VCaP (cell line): ENCODE measurements at regions not wholly inside any gene's neighbourhood (a gene's known extent, or its start where the extent isn't known, plus 50 kb on each side); places are given as distances from the start of the nearest gene placed in this dataset.

Experiments
- H3K27ac ChIP-seq: fragments of 450-650 bp; 2 replicates; pipeline ENCODE4 v1.5.1; 2017
- TF ChIP-seq, protein P1 (sequence below): fragments of 450-650 bp; conservative IDR thresholded peaks from 2 replicates; pipeline ENCODE4 v1.5.1; 2017; ENCODE audit warnings: mild to moderate bottlenecking, moderate library complexity

DNA sequence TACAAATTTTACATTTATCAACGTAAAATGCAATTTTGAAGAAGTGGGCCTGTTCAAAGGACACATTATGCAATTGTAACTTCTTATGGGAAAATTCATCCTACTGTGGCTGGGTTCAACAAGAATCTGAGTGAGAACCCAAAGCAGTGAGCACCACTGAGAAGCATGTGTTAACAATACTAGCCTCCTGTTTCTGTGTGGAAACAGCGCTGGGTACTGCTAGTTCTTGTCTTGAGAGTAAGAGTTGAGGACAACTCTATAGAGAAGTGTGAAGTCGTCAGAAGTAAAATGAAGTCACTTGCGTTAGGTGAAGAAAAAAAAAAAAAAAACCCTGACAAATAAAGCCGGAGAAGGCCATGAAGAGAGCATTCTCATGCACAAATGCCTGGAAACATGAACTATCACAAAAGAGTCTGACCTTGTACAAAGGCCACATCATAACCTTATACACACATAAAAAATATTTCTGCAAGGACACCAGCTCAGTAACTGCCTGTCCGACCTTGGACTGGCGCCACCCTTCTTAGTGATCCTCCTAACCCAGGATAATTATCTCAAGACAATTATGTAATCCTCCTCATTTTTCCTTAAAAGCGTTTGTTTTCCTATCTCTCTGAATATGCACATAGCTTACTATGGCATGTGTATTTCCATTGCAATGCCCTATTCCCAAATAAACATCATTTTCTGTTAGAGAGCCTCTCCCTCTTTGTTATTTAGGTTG, 554.9 kb downstream of the HTR7 start:
- TF ChIP-seq, protein P1, sequence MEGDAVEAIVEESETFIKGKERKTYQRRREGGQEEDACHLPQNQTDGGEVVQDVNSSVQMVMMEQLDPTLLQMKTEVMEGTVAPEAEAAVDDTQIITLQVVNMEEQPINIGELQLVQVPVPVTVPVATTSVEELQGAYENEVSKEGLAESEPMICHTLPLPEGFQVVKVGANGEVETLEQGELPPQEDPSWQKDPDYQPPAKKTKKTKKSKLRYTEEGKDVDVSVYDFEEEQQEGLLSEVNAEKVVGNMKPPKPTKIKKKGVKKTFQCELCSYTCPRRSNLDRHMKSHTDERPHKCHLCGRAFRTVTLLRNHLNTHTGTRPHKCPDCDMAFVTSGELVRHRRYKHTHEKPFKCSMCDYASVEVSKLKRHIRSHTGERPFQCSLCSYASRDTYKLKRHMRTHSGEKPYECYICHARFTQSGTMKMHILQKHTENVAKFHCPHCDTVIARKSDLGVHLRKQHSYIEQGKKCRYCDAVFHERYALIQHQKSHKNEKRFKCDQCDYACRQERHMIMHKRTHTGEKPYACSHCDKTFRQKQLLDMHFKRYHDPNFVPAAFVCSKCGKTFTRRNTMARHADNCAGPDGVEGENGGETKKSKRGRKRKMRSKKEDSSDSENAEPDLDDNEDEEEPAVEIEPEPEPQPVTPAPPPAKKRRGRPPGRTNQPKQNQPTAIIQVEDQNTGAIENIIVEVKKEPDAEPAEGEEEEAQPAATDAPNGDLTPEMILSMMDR = no peak
- H3K27ac ChIP-seq = no peak overlapping the region

DNA sequence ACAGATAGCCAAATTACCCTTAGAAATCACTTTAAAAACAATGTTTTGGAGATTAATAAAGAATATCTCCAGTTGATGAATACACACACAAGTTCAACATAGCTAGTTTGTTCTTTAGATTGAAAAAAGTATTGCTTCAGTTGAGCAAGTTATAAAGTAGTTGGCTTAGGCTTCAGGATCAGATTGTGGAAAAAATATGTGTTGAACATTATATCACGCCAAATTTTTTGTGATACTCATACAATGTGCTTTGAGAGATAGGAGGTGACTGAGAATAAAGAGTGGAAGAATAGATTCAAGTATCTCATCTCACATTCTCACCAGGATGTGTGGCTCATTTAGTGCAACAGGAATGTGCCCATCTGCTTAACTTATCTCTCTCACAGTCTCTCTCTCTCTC, 553.3 kb downstream of the HTR7 start:
- TF ChIP-seq, protein P1 = no peak
- no peak overlapping the region for H3K27ac ChIP-seq

DNA sequence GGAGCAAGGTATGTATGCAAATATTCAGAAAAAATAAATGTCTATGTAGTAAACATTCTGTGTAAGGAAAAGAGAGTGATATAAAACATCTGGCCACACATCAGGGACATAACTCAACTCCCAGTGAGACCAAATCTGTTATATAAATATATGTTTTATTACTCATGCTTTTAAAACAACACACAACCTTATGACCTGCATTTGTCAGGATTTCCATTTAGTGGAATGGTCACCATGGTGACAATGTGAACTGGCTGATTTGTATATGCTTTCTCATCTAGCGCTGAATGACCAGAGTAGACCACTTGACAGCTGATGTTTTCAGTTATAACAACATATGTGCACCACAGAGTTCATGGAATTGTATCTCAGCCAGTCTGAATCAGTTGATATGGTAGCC, 551.7 kb downstream of the HTR7 start:
- H3K27ac ChIP-seq = no peak overlapping the region
- TF ChIP-seq, protein P1 = no peak

DNA sequence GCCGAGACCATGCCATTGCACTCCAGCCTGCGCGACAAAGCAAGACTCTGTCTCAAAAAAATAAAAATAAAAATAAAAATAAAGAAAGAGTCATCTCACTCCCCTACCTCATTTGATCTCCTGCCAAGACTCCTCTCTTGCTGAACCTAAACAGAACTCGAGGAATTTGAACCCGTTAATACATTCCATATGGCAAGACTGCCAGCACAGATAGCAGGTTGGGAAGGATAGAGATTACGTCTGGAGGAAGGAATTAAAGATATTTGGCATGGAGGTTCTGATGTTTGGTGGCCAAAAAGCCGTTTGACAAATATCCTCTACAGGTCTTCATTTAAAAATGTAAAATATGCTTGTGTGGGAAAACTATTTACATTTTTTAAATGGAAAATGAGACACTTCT, 549.6 kb downstream of the HTR7 start:
- no peak overlapping the region for H3K27ac ChIP-seq
- TF ChIP-seq, protein P1 = no peak

DNA sequence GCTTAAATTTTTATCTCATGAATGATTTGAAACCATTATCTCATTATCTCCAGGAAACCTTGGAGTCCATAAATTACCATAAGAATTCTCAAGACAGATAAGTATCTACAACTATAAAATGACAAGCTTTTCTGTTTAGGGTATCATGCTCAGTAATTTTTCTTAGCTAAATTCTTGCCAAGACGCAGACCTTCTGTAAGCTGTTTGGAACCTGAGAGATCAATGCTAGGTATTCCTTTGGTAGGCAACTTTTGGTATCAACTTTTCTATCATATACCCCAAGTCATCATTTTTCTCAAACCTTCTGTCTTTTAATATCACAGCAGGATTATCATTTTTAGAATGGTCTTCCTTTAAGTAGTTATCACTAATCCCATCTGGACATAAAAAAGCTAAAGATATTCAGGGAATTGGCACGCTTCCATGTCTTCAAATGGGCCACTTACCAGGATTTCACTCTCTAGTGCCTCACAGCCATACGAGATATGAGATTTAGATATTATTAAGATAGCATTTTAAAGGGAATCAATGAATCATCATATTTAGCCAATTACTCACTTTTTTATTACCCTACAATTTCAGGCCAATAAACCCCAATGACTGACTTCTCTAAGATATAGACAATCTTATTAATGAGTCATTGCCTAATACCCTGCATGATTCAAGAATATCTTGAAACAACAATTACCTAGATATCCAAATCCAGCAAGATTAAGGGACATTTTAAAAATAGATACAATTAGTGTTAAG, 544.1 kb downstream of the HTR7 start:
- TF ChIP-seq, protein P1 = no peak

DNA sequence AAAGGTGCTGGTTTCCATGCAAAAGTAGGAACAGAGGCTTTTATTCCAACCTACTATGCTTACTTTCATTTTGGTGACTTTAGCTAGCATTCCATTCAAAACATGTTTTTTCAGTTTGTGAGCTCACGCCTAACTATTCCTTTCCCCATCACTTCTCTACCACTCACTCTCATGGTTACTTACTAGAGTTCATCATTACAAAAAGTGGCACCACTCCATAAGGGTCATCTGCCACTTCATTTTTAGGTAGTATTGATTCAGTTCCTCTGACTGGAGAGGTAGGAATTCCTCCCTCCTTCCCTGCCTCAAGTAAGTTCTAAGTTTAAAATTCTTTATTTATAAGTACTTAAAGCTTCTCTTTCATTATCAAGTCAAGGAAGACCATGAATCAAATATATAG, 543.1 kb downstream of the HTR7 start:
- no peak overlapping the region for H3K27ac ChIP-seq
- TF ChIP-seq, protein P1 = no peak

More for the DNA sequence above, 544.1 kb downstream of the HTR7 start:
- no peak overlapping the region for H3K27ac ChIP-seq

DNA sequence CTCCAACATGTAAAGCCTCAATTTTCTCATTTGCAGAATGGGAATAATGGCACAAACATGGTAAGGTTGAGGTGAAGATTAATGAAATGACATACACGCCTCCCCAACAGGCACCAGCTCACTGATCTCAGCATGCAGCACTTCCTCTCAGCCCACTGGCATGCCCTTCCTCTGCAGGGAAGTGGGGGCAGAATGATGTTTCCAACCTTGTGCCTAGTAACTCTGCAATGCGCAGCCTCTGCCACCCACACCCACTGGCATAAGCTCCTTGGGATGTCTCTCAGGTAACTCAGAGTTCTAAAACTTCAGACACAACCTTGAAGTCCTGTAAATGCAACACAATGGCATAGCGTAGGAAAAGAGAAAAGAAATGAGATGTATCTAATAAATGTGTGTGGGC, 540.7 kb downstream of the HTR7 start:
- TF ChIP-seq, protein P1 = no peak
- no peak overlapping the region for H3K27ac ChIP-seq
